ENCODE measurements at regions not wholly inside any gene's neighbourhood (a gene's known extent, or its start where the extent isn't known, plus 50 kb on each side); places are given as distances from the start of the nearest gene placed in this dataset.
A peak's percentile ranks its signal among the peaks of the same experiment; 100 is the strongest.
"Not testable (repeated sequence)": the region's sequence is repeated elsewhere in the genome, so short reads cannot be mapped to it uniquely, and the experiment has no call there.

GRCh38 chr2:126986631-126987187 is 88.0 kb downstream of the TEX51 start:
- 20% methylated on average over 1 of the region's 6 CpGs for WGBS (ENCODE audit: insufficient coverage, low coverage, low lambda C conversion rate, missing lambda C conversion rate)
- no peak for TF ChIP-seq POLR2A (IDR thresholded peaks at IDR 0.05)
- no peak for TF ChIP-seq CTCF (IDR thresholded peaks at IDR 0.05)
- Histone ChIP-seq H3K27me3 (no peaks in the 10 kb centered on the region), H3K4me1 (peaks cover 0 to 15% (median 2%) of the 10 kb centered on the region in 4 donors), H3K4me3 (no peak overlapping the region), H3K9me3 (no peaks in the 10 kb centered on the region), H3K27ac (no peak overlapping the region), H3K36me3 (no peaks in the 10 kb centered on the region)
- intact Hi-C loops (cut with DNase I) = no loop called here
- DNase-seq (no peak), ATAC-seq (no peak)

GRCh38 chr2:126988482-126988881 is 89.8 kb downstream of the TEX51 start:
- intact Hi-C loops (cut with DNase I) = no loop called here
- TF ChIP-seq POLR2A (IDR thresholded peaks at IDR 0.05) = no peak
- TF ChIP-seq CTCF (IDR thresholded peaks at IDR 0.05) = no peak
- ATAC-seq (no peak), DNase-seq (no peak)
- peaks cover 0 to 15% (median 2%) of the 10 kb centered on the region in 4 donors for H3K4me1 ChIP-seq
- H3K9me3 ChIP-seq = no peaks in the 10 kb centered on the region
- no peak overlapping the region for H3K4me3 ChIP-seq
- 57% methylated on average over 4 of the region's 4 CpGs for WGBS (ENCODE audit: insufficient coverage, low coverage, low lambda C conversion rate, missing lambda C conversion rate)
- no peaks in the 10 kb centered on the region for H3K27me3 ChIP-seq
- no peak overlapping the region for H3K27ac ChIP-seq
- no peaks in the 10 kb centered on the region for H3K36me3 ChIP-seq

GRCh38 chr2:126989064-126989463 is 90.4 kb downstream of the TEX51 start:
- intact Hi-C loops (cut with DNase I); H3K9me3 ChIP-seq; ATAC-seq; H3K27me3 ChIP-seq; H3K36me3 ChIP-seq; DNase-seq; H3K4me3 ChIP-seq; H3K27ac ChIP-seq: not testable (repeated sequence)
- peaks cover 0 to 15% (median 2%) of the 10 kb centered on the region in 4 donors for H3K4me1 ChIP-seq
- WGBS (ENCODE audit: insufficient coverage, low coverage, low lambda C conversion rate, missing lambda C conversion rate) = 85% methylated on average over 6 of the region's 8 CpGs

GRCh38 chr2:126990200-126990599 is 91.5 kb downstream of the TEX51 start:
- intact Hi-C loops (cut with DNase I) = no loop called here
- Histone ChIP-seq H3K9me3 (no peaks in the 10 kb centered on the region), H3K4me3 (no peak overlapping the region), H3K4me1 (peaks cover 0 to 15% (median 6%) of the 10 kb centered on the region in 4 donors), H3K27ac (no peak overlapping the region), H3K36me3 (no peaks in the 10 kb centered on the region), H3K27me3 (no peaks in the 10 kb centered on the region)
- TF ChIP-seq POLR2A (IDR thresholded peaks at IDR 0.05) (no peak), CTCF (IDR thresholded peaks at IDR 0.05) (no peak)
- DNase-seq (no peak), ATAC-seq (peak; percentile 53 to 89 (median 58))
- WGBS (ENCODE audit: insufficient coverage, low coverage, low lambda C conversion rate, missing lambda C conversion rate) = 43% methylated on average over 1 of the region's 2 CpGs

GRCh38 chr2:126990605-126991532 is 92.2 kb downstream of the TEX51 start:
- Histone ChIP-seq H3K9me3 (no peaks in the 10 kb centered on the region), H3K27me3 (no peaks in the 10 kb centered on the region), H3K36me3 (no peaks in the 10 kb centered on the region), H3K27ac (peak overlapping the region in 1 of 3 donors; percentile 1), H3K4me1 (peaks cover 0 to 22% (median 10%) of the 10 kb centered on the region in 4 donors), H3K4me3 (no peak overlapping the region)
- intact Hi-C loops (cut with DNase I) = no loop called here
- WGBS (ENCODE audit: insufficient coverage, low coverage, low lambda C conversion rate, missing lambda C conversion rate) = 43% methylated on average over 6 of the region's 12 CpGs
- ATAC-seq (peak; percentile 34 to 62 (median 56)), DNase-seq (no peak)
- TF ChIP-seq POLR2A (IDR thresholded peaks at IDR 0.05) = no peak
- TF ChIP-seq CTCF (IDR thresholded peaks at IDR 0.05) = no peak

Data from right lobe of liver (tissue), 6 donors.